ENCODE measurements at regions not wholly inside any gene's neighbourhood (a gene's known extent, or its start where the extent isn't known, plus 50 kb on each side); places are given as distances from the start of the nearest gene placed in this dataset.

DNA sequence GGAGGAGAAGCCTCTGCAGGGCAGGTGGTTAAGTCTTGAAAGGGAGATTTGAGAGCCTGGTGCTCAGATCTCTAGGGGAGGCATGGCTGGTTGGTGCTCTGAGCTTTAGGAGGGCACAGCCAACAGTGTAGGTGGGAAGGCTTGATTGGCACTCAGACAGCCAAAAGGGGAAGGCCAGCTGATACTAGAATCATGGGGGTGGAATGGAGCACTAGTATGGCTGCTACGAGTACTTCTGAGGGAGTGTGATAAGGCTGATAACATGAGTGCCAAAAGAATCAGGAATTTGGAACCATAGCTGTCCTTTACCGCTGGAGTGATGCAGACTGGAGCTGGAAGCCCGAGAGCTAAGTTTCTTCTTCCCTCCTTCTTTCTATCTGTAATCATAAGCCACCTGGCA, 184.6 kb upstream of the TBC1D5 start:
- no peak for DNase-seq (ENCODE audit: low read depth)
- TF ChIP-seq, protein P1, sequence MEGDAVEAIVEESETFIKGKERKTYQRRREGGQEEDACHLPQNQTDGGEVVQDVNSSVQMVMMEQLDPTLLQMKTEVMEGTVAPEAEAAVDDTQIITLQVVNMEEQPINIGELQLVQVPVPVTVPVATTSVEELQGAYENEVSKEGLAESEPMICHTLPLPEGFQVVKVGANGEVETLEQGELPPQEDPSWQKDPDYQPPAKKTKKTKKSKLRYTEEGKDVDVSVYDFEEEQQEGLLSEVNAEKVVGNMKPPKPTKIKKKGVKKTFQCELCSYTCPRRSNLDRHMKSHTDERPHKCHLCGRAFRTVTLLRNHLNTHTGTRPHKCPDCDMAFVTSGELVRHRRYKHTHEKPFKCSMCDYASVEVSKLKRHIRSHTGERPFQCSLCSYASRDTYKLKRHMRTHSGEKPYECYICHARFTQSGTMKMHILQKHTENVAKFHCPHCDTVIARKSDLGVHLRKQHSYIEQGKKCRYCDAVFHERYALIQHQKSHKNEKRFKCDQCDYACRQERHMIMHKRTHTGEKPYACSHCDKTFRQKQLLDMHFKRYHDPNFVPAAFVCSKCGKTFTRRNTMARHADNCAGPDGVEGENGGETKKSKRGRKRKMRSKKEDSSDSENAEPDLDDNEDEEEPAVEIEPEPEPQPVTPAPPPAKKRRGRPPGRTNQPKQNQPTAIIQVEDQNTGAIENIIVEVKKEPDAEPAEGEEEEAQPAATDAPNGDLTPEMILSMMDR (IDR thresholded peaks at IDR 0.05; ENCODE audit: insufficient read depth, low read depth, low read length, missing control alignments), result no peak
- no peak overlapping the region for H3K4me3 ChIP-seq (ENCODE audit: low read depth, low read length)

DNA sequence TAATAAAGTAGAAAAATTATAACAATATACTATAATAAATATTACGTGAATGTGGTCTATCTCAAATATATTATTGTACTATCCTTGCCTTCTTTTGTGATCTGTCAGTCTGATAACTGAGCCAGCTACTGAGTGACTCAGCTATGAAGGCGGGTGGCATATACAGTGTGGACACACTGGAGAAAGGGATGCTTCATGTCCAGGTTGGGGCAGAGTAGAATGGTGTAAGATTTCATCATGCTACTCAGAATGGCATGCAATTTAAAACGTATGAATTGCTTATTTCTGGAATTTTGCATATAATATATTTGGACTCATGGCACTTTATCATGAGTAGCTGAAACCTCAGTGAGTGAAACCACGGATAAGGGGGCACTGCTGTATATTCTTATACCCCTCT, 172.9 kb upstream of the TBC1D5 start:
- TF ChIP-seq, protein P1 (IDR thresholded peaks at IDR 0.05; ENCODE audit: insufficient read depth, low read depth, low read length, missing control alignments), result no peak
- no peak for DNase-seq (ENCODE audit: low read depth)
- no peak overlapping the region for H3K4me3 ChIP-seq (ENCODE audit: low read depth, low read length)

DNA sequence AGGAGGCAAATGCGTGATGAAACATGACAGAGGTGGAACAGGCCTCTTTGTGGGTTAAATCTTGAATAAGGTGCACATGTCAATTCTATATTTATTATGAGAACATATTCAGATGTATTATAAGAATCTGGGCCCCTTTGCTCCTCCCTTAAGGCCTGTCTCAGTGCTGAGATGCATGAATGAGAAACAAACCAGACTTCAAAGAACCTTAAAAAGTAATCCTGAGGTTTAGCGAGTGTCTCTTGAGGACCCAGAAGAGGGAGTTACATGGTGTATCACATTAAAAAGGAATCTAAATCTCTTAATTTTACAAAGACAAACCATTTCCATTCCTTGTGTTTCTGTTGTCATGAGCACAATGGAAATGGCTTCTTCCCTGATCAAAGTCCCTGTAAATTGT, 170.9 kb upstream of the TBC1D5 start:
- H3K4me3 ChIP-seq (ENCODE audit: low read depth, low read length), result no peak overlapping the region
- TF ChIP-seq, protein P1 (IDR thresholded peaks at IDR 0.05; ENCODE audit: insufficient read depth, low read depth, low read length, missing control alignments), result no peak
- DNase-seq (ENCODE audit: low read depth), result no peak

DNA sequence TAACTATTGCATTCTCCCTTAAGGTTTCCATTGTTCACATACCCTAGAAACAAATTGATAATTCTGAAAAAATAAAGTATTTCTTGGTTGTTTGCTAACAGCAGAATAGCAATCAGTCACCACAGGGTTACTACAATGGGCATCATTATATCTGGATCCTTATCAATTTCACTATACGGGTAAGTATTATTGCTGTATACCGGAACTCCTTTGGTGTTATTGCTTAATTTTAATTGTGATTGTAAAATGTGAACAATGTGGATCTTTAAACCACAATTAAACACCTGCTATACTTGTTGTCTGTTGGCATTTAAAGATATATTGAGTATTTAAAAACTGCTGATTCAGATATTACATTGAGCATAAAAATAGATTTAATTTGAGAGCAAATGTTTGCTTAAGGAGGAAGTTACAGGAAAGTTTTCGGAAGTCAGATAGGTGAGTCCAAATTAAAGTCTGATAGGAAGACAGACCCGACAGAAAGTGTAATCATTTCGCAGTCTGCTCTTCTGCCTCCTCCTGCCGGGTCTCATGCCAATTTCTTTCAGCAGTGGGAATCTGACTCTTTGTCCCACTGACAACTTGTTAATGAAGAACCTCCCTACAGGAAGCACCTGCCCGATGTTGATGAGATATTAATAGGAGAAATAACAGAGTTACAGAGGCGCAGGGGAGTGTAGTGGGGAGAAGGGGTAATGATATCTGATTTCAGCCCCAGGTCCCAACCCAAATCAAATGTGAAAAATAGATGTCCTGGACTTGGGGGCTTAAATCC, 169.7 kb upstream of the TBC1D5 start:
- no peak for DNase-seq (ENCODE audit: low read depth)
- TF ChIP-seq, protein P1 (IDR thresholded peaks at IDR 0.05; ENCODE audit: insufficient read depth, low read depth, low read length, missing control alignments), result no peak
- no peak overlapping the region for H3K4me3 ChIP-seq (ENCODE audit: low read depth, low read length)

DNA sequence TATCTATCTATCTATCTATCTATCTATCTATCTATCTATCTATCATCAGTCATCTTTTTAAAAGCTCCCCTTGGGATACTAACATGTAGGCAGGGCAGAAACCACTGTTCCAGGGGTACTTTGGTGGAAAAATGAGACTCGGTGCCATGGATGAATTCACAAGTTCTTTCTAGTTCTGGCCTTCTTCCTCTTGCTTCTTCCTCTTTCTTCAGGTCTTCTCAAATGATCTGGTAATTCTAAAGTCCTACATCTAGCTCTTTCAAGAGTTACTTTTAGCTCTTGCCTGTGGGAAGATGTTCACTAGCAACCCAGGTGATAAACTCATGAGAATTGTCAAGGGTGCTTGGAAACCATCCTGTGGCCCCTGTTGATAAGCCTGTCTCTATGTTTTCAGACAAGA, 168.5 kb upstream of the TBC1D5 start:
- DNase-seq (ENCODE audit: low read depth), result no peak
- no peak overlapping the region for H3K4me3 ChIP-seq (ENCODE audit: low read depth, low read length)
- TF ChIP-seq, protein P1 (IDR thresholded peaks at IDR 0.05; ENCODE audit: insufficient read depth, low read depth, low read length, missing control alignments), result no peak

DNA sequence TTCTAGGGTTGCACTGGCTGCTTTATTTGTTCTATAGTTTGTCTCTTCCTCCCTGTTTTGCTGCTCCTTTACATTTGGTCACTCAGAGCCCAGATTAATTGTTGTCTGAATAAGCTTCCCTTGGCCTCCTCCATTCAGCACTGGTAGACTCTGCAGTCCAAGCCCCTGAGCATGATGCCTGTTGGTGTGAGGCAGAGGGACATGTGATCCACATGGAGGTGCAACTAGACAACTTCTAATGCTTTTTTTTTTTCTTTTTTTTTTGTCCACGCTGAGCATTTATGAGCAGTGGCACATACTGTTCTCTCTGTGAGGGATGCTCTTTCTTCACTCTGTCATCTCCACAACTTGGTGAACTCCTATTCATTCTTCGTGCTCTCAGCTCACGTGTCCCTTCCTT, 167.3 kb upstream of the TBC1D5 start:
- H3K4me3 ChIP-seq (ENCODE audit: low read depth, low read length), result no peak overlapping the region
- TF ChIP-seq, protein P1 (IDR thresholded peaks at IDR 0.05; ENCODE audit: insufficient read depth, low read depth, low read length, missing control alignments), result no peak
- DNase-seq (ENCODE audit: low read depth), result no peak

Measured in GM12865 (cell line).